SK-N-SH (cell line): ENCODE measurements at regions not wholly inside any gene's neighbourhood (a gene's known extent, or its start where the extent isn't known, plus 50 kb on each side); places are given as distances from the start of the nearest gene placed in this dataset.

Experiments used
- CHD2 ChIP-seq: fragments of 150-350 bp; IDR thresholded peaks from 2 replicates; pipeline ENCODE4 v1.6.1; 2018; ENCODE audit warnings: low read length; ENCODE audit not compliant: partially characterized antibody
- CTCF ChIP-seq: fragments of 200-600 bp; sonication (generic); IDR thresholded peaks from 2 replicates; pipeline ENCODE4 v1.6.1; 2017; ENCODE audit warnings: antibody characterized with exemption, mild to moderate bottlenecking, moderate library complexity
- FOXJ3 ChIP-seq: sonication (generic); formaldehyde crosslinking; IDR thresholded peaks from 2 replicates; pipeline ENCODE4 v1.5.1; 2020; ENCODE audit warnings: mild to moderate bottlenecking, missing genetic modification reagents
- FOXM1 ChIP-seq: IDR thresholded peaks from 2 replicates; pipeline ENCODE4 v1.4.0; 2012; ENCODE audit warnings: low read depth, mild to moderate bottlenecking
- MAX ChIP-seq: IDR thresholded peaks from 2 replicates; pipeline ENCODE4 v1.4.0; 2012; ENCODE audit warnings: low read depth
- MXI1 ChIP-seq: IDR thresholded peaks from 2 replicates; pipeline ENCODE4 v1.6.1; 2012; ENCODE audit warnings: mild to moderate bottlenecking, low read depth, low read length, improper control_type of control experiment
- NFIC ChIP-seq: IDR thresholded peaks from 2 replicates; pipeline ENCODE4 v1.4.0; 2012; ENCODE audit warnings: borderline replicate concordance
- NRF1 ChIP-seq: IDR thresholded peaks from 2 replicates; pipeline ENCODE4 v1.6.1; 2012; ENCODE audit warnings: low read depth, mild to moderate bottlenecking, low read length
- POLR2AphosphoS5 ChIP-seq: IDR thresholded peaks from 2 replicates; pipeline ENCODE4 v1.6.1; 2012; ENCODE audit warnings: low read depth, low read length
- SMC3 ChIP-seq: IDR thresholded peaks from 2 replicates; pipeline ENCODE4 v1.6.1; 2012; ENCODE audit warnings: low read depth, low read length, improper control_type of control experiment

- TF ChIP-seq CTCF (no peak), FOXM1 (no peak), MXI1 (no peak), MAX (no peak), NFIC (no peak), SMC3 (no peak), NRF1 (no peak), FOXJ3 (CRISPR knock-in tag) (no peak), CHD2 (no peak), POLR2AphosphoS5 (no peak)
Measured at GRCh38 chr4:152161676-152162330, 374.1 kb downstream of the FBXW7 start.
